GM19328 (cell line): ENCODE measurements at regions not wholly inside any gene's neighbourhood (a gene's known extent, or its start where the extent isn't known, plus 50 kb on each side); places are given as distances from the start of the nearest gene placed in this dataset.

Experiments used
- ATAC-seq: cut with Tn5 transposase; IDR thresholded peaks from one replicate; pipeline ENCODE4 v1.9.1; 2021; ENCODE audit warnings: mild to moderate bottlenecking, moderate library complexity; ENCODE audit not compliant: unreplicated experiment

DNA sequence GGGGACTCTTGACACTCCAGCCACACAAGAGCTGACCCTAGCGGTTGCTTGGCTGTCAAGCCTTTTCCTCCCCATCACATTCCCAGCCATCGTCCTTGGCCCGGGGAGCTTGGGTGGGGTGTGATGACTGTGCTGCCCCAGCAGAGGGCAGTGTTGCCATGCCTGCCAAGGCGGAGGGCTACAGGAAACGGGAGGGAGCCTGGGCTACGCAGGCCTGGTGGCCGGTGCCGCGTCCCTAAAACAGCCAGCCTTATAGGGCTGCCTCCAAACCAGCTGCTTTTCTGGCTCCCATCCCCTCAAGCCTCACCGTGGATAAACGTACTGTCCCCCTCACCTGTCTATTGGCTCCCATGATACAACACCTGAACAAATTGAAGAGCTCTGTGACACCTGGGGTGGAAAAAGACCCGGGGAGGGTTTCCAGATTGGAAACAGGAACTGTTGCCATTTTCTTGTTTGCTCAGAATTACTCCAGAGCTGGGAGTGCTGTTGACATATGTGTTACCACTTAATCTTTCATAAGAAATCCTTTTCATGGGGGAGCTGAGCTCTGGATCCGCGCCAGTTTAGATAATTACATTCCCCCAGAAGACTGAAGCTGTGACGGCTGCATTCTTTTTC is 72.8 kb upstream of the ASTN2 start:
- ATAC-seq, result peak; percentile 91

DNA sequence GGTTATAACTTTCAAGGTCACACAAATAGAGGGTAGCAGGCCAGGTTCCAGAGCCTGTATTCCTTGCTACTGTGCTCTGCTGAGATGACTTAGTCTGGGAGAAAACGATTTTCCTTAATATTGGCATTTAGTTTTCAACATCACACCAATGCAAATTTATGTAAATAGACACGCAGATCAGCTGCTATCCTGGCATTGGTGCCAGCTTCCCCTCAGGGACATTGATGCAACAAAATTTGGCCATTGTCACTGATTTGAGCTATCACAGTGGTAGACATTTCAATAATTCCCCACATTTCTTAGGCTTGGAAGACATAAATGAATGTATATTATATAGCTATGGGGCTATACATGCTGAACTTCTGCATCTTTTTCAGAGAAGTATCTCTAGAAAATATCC is 71.6 kb upstream of the ASTN2 start:
- no peak for ATAC-seq

DNA sequence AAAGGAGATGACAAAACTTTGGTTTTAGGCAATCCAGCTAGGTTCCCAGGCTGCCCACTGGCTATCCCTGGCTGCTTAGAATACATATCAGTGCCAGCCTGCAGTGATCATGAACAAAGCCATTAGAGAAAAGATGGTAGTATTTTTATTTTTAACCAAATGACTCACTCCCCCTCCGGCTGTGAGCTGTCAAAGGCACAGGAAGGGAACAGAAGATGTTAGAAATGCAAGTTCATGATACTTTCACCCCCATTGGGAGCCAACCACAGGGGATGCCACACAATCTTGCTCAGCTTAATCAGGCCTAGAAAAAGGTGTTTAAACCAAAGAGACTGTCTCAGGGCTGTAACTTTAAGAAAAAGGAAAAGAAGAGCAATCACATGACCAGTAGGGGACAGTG is 70.3 kb upstream of the ASTN2 start:
- no peak for ATAC-seq

DNA sequence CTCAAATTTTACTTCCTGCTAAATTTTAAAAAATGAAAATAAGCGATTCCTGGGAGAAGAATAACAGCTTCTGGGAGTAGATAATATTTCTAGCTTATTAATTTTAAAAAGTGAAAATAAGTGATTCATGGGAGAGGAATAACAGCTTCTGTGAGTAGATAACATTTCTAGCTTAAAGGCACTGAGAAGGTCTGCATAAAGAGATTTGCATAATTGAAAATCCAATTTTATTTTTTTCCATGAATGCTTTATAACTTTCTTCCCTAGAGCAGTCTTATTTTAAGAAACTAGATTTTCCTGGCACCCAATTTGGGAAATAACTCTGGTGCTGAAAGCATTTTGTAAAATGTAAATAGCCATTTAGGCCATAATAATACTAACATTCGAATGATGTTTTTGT is 65.9 kb upstream of the ASTN2 start:
- ATAC-seq, result no peak

DNA sequence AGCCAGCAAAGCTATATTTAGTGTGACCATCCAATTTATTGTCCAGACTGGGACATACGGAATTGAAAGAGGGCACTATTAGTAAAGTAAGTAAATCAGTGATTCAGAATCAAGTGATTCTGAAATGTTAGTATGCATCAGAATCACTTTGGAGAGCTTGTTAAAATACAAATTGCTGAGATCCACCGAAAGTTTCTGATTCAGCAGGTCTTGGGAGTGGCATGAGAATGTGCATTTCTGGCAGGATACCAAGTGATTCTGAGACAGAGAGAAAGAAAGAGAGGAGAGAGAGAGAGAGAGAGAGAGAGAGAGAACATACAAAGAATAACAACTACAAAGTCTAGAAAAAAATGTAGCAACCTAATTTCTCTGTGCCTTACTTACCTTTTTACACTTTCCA is 65.4 kb upstream of the ASTN2 start:
- ATAC-seq, result no peak

DNA sequence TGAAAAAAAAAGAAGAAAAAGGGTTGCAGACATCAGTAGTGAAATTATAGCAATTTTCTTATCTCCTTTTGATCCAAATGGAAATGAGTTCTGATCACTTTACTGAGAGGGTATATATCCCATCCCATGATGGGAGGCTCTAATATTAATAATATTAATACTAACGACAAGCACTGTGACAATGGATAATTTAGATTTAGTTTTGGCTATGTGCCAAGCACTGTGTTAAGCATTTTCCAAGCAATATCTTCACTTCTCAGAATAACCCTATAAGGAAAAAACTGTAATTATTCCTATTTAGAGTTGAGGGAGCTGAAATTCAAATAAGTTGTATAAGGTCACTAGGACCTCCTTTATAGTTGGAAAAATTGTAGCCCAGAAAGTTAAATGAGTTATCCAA is 58.4 kb upstream of the ASTN2 start:
- no peak for ATAC-seq

GRCh38 chr9:117470902-117471301 is 56.0 kb upstream of the ASTN2 start:
- ATAC-seq, result no peak

DNA sequence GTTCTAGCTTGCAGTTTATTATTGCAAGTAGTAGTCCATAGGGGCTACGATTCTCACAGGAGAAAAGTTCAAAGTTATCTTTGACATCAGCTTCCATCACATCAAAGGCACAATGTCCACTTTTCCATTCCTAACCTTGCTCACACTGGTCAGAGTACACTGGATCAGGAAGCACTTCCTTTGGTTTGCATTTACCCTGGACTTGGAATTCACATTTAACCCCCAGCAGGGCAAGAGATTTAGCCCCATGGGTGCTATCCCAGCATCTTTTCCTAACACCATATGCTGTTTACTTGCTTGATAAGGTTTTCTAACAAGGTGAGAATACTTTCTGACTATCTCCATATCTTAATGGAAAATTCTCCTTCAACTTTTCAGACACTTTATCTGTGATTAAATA is 55.6 kb upstream of the ASTN2 start:
- ATAC-seq, result no peak

- no peak for ATAC-seq
These were observed 51.3 kb upstream of the ASTN2 start for GRCh38 chr9:117466111-117466510.

GRCh38 chr9:117465706-117466105 is 50.8 kb upstream of the ASTN2 start:
- no peak for ATAC-seq

DNA sequence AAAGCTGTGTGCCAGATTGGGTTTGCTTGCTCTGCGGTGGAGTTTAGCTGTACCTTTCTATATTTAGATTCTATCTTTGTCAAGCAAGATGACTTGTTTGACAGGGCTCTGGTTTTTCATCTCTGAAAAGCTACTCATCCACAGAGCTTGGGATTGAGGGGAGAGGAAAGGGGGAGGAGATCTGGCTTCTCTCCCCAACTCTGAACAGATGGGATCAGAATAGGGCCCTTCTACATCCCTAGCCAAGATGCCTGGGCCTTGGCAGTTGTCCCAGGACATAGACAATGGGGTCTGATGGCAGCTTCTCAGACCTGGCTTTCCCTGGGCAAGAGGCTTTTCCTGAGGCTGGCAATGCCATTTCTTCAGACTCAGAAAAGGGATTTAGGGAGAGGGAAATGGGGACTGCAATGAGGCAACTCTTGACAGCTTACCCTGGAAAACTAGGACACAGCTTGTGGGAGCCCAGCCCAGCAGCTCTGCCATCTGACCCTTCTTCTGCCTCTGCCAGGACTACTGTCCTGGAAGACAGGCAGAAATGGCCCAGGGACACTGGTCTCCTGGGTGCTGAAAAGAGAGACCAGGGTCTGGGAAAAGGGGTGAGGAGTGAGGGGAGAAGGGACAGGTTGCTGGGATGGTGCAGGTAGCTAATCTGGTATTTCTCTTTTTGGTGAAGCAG is 50.2 kb upstream of the ASTN2 start:
- ATAC-seq, result no peak
